ENCODE measurements at regions not wholly inside any gene's neighbourhood (a gene's known extent, or its start where the extent isn't known, plus 50 kb on each side); places are given as distances from the start of the nearest gene placed in this dataset.

DNA sequence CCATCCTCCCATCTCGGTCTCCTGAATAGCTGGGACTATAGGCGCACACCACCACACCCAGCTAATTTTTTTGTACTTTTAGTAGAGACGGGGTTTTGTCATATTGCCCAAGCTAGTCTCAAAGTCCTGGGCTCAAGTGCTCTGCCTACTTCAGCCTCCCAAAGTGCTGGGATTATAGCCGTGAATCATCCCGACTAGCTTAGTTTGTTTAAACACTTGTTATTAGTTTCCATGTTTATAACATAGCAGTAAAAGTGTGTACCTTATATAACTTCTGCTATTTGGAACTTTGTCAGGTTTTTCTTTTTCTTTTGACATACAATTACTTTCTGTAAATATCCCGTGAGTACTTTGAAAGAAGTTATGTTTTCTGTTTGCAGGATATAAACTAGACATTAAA lies 60.6 kb upstream of the C1orf21 start:
- TF ChIP-seq, protein P1, sequence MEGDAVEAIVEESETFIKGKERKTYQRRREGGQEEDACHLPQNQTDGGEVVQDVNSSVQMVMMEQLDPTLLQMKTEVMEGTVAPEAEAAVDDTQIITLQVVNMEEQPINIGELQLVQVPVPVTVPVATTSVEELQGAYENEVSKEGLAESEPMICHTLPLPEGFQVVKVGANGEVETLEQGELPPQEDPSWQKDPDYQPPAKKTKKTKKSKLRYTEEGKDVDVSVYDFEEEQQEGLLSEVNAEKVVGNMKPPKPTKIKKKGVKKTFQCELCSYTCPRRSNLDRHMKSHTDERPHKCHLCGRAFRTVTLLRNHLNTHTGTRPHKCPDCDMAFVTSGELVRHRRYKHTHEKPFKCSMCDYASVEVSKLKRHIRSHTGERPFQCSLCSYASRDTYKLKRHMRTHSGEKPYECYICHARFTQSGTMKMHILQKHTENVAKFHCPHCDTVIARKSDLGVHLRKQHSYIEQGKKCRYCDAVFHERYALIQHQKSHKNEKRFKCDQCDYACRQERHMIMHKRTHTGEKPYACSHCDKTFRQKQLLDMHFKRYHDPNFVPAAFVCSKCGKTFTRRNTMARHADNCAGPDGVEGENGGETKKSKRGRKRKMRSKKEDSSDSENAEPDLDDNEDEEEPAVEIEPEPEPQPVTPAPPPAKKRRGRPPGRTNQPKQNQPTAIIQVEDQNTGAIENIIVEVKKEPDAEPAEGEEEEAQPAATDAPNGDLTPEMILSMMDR (IDR thresholded peaks at IDR 0.05), result no peak
- TF ChIP-seq POLR2A (IDR thresholded peaks at IDR 0.05) (no peak), EP300 (IDR thresholded peaks at IDR 0.05) (no peak)
